ENCODE measurements at regions not wholly inside any gene's neighbourhood (a gene's known extent, or its start where the extent isn't known, plus 50 kb on each side); places are given as distances from the start of the nearest gene placed in this dataset.

DNA sequence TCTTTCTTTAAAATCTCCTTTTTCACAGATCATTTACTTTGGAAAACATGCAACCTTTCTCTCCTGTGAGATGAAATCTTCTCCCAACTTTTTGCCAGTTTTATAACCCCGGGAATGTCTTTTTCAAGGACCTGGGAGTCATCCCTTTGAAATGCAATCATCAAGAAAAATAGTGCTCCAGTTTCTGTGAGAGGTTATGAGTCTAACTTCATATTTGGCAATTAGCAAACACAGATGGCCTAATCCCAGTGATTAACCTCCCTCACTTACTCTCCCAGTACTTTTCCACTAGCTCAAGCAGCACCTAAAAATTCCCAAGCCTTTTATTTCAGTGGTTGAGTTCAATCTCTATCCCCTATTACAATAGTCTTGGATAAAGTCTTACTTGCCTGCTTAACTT, 185.8 kb upstream of the TMEM106B start:
- no peak overlapping the region for H3K9ac ChIP-seq (ENCODE audit: low read depth in 1 of 2, low read length in 2 of 2)
- no peaks in the 10 kb centered on the region for H3K4me1 ChIP-seq (ENCODE audit: control insufficient read depth in 4 of 4, insufficient read depth in 4 of 4, low read length in 3 of 4)
- no peaks in the 10 kb centered on the region for H3K36me3 ChIP-seq (ENCODE audit: control insufficient read depth in 4 of 4, insufficient read depth in 3 of 4, low read depth in 1 of 4, low read length in 3 of 4)
- TF ChIP-seq SP1 (IDR thresholded peaks at IDR 0.05) = no peak
- TF ChIP-seq RAD21 (IDR thresholded peaks at IDR 0.05) = no peak
- no peak for TF ChIP-seq NR2F2 (IDR thresholded peaks at IDR 0.05)
- TF ChIP-seq, protein P1, sequence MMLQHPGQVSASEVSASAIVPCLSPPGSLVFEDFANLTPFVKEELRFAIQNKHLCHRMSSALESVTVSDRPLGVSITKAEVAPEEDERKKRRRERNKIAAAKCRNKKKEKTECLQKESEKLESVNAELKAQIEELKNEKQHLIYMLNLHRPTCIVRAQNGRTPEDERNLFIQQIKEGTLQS (IDR thresholded peaks at IDR 0.05) = no peak
- no peak for TF ChIP-seq EGR1 (IDR thresholded peaks at IDR 0.05; ENCODE audit: low read depth in 2 of 2)
- TF ChIP-seq YY1 (IDR thresholded peaks at IDR 0.05) = no peak
- TF ChIP-seq, protein P2, sequence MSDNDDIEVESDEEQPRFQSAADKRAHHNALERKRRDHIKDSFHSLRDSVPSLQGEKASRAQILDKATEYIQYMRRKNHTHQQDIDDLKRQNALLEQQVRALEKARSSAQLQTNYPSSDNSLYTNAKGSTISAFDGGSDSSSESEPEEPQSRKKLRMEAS (IDR thresholded peaks at IDR 0.05) = no peak
- no peak for TF ChIP-seq RXRA (IDR thresholded peaks at IDR 0.05)
- TF ChIP-seq TAF1 (conservative IDR thresholded peaks at IDR 0.05) = no peak
- TF ChIP-seq HNF4A (conservative IDR thresholded peaks at IDR 0.05) = no peak
- no peak overlapping the region for H3K4me3 ChIP-seq (ENCODE audit: low read depth in 1 of 3, low read length in 3 of 3)
- no peak overlapping the region for H3K27ac ChIP-seq (ENCODE audit: low read depth in 1 of 2, low read length in 2 of 2)
- no peak for DNase-seq (ENCODE audit: low spot score)
- WGBS = 61% methylated on average over 1 of the region's 1 CpG
- H3K9me3 ChIP-seq (ENCODE audit: control insufficient read depth in 4 of 4, low read length in 3 of 4) = no peaks in the 10 kb centered on the region
- H3K27me3 ChIP-seq (ENCODE audit: control insufficient read depth in 4 of 4, insufficient read depth in 4 of 4, low read length in 3 of 4) = no peaks in the 10 kb centered on the region

DNA sequence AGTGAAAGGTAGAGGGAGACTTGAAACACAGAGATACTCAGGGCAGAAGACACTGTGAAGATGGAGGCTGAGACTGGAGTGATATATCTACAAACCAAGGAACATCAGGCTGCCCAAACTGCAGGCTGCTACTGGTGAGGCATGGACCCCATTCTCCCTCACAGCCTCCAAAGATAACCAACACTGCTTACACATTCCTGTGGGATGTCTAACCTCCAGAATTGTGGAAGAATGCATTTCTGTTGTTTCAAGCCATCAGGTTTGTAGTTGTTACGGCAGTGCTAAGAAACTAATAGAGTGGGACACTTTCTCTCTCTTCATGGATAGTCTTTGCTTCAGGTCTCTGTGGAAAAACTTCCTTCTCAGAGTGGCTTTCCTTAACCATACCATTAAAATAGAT, 182.6 kb upstream of the TMEM106B start:
- Histone ChIP-seq H3K9me3 (ENCODE audit: control insufficient read depth in 4 of 4, low read length in 3 of 4) (no peaks in the 10 kb centered on the region), H3K4me3 (ENCODE audit: low read depth in 1 of 3, low read length in 3 of 3) (no peak overlapping the region), H3K9ac (ENCODE audit: low read depth in 1 of 2, low read length in 2 of 2) (no peak overlapping the region), H3K36me3 (ENCODE audit: control insufficient read depth in 4 of 4, insufficient read depth in 3 of 4, low read depth in 1 of 4, low read length in 3 of 4) (no peaks in the 10 kb centered on the region), H3K27me3 (ENCODE audit: control insufficient read depth in 4 of 4, insufficient read depth in 4 of 4, low read length in 3 of 4) (no peaks in the 10 kb centered on the region), H3K4me1 (ENCODE audit: control insufficient read depth in 4 of 4, insufficient read depth in 4 of 4, low read length in 3 of 4) (no peaks in the 10 kb centered on the region), H3K27ac (ENCODE audit: low read depth in 1 of 2, low read length in 2 of 2) (no peak overlapping the region)
- TF ChIP-seq JUND (IDR thresholded peaks at IDR 0.05) (no peak), RXRA (IDR thresholded peaks at IDR 0.05) (no peak), GABPA (IDR thresholded peaks at IDR 0.05 in 1 of 2, conservative IDR thresholded peaks at IDR 0.05 in 1 of 2) (no peak), HNF4G (IDR thresholded peaks at IDR 0.05) (no peak), SP1 (IDR thresholded peaks at IDR 0.05) (no peak)
- TF ChIP-seq, protein P3, sequence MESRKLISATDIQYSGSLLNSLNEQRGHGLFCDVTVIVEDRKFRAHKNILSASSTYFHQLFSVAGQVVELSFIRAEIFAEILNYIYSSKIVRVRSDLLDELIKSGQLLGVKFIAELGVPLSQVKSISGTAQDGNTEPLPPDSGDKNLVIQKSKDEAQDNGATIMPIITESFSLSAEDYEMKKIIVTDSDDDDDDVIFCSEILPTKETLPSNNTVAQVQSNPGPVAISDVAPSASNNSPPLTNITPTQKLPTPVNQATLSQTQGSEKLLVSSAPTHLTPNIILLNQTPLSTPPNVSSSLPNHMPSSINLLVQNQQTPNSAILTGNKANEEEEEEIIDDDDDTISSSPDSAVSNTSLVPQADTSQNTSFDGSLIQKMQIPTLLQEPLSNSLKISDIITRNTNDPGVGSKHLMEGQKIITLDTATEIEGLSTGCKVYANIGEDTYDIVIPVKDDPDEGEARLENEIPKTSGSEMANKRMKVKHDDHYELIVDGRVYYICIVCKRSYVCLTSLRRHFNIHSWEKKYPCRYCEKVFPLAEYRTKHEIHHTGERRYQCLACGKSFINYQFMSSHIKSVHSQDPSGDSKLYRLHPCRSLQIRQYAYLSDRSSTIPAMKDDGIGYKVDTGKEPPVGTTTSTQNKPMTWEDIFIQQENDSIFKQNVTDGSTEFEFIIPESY (IDR thresholded peaks at IDR 0.05) = no peak
- no peak for DNase-seq (ENCODE audit: low spot score)
- 92% methylated on average over 1 of the region's 1 CpG for WGBS

DNA sequence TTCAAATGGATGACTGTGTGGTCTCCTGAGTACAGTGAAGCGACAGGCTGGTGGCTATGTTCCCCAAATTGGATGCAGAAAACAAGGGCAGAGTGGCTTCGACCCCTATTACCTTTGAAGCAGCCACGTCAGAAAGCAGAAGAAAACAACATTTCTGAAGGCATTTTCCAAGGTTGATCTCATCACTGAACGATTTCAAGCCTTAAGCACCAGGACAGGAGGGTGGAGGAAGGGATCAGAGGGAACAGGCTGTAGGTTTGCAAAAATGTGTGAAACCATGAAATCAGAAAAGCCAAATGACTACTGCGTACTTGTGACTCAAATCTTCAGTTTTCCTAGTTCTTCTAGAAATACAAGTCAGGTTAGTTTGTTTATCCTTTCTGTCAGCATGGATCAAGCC, 181.0 kb upstream of the TMEM106B start:
- TF ChIP-seq RXRA (IDR thresholded peaks at IDR 0.05) = no peak
- TF ChIP-seq NR2F2 (IDR thresholded peaks at IDR 0.05) = no peak
- TF ChIP-seq, protein P4, sequence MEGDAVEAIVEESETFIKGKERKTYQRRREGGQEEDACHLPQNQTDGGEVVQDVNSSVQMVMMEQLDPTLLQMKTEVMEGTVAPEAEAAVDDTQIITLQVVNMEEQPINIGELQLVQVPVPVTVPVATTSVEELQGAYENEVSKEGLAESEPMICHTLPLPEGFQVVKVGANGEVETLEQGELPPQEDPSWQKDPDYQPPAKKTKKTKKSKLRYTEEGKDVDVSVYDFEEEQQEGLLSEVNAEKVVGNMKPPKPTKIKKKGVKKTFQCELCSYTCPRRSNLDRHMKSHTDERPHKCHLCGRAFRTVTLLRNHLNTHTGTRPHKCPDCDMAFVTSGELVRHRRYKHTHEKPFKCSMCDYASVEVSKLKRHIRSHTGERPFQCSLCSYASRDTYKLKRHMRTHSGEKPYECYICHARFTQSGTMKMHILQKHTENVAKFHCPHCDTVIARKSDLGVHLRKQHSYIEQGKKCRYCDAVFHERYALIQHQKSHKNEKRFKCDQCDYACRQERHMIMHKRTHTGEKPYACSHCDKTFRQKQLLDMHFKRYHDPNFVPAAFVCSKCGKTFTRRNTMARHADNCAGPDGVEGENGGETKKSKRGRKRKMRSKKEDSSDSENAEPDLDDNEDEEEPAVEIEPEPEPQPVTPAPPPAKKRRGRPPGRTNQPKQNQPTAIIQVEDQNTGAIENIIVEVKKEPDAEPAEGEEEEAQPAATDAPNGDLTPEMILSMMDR (IDR thresholded peaks at IDR 0.05; ENCODE audit: low read depth, low read length, missing input control) = no peak
- TF ChIP-seq JUND (IDR thresholded peaks at IDR 0.05) = no peak
- TF ChIP-seq, protein P5, sequence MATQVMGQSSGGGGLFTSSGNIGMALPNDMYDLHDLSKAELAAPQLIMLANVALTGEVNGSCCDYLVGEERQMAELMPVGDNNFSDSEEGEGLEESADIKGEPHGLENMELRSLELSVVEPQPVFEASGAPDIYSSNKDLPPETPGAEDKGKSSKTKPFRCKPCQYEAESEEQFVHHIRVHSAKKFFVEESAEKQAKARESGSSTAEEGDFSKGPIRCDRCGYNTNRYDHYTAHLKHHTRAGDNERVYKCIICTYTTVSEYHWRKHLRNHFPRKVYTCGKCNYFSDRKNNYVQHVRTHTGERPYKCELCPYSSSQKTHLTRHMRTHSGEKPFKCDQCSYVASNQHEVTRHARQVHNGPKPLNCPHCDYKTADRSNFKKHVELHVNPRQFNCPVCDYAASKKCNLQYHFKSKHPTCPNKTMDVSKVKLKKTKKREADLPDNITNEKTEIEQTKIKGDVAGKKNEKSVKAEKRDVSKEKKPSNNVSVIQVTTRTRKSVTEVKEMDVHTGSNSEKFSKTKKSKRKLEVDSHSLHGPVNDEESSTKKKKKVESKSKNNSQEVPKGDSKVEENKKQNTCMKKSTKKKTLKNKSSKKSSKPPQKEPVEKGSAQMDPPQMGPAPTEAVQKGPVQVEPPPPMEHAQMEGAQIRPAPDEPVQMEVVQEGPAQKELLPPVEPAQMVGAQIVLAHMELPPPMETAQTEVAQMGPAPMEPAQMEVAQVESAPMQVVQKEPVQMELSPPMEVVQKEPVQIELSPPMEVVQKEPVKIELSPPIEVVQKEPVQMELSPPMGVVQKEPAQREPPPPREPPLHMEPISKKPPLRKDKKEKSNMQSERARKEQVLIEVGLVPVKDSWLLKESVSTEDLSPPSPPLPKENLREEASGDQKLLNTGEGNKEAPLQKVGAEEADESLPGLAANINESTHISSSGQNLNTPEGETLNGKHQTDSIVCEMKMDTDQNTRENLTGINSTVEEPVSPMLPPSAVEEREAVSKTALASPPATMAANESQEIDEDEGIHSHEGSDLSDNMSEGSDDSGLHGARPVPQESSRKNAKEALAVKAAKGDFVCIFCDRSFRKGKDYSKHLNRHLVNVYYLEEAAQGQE (IDR thresholded peaks at IDR 0.05) = no peak
- TF ChIP-seq, protein P3 (IDR thresholded peaks at IDR 0.05) = no peak
- TF ChIP-seq TAF1 (conservative IDR thresholded peaks at IDR 0.05) = no peak
- TF ChIP-seq FOXA1 (IDR thresholded peaks at IDR 0.05) = no peak
- no peak for TF ChIP-seq EGR1 (IDR thresholded peaks at IDR 0.05; ENCODE audit: low read depth in 2 of 2)
- TF ChIP-seq YY1 (IDR thresholded peaks at IDR 0.05) = no peak
- Histone ChIP-seq H3K27me3 (ENCODE audit: control insufficient read depth in 4 of 4, insufficient read depth in 4 of 4, low read length in 3 of 4) (no peaks in the 10 kb centered on the region), H3K27ac (ENCODE audit: low read depth in 1 of 2, low read length in 2 of 2) (no peak overlapping the region), H3K4me3 (ENCODE audit: low read depth in 1 of 3, low read length in 3 of 3) (no peak overlapping the region), H3K9me3 (ENCODE audit: control insufficient read depth in 4 of 4, low read length in 3 of 4) (no peaks in the 10 kb centered on the region), H3K9ac (ENCODE audit: low read depth in 1 of 2, low read length in 2 of 2) (no peak overlapping the region), H3K4me1 (ENCODE audit: control insufficient read depth in 4 of 4, insufficient read depth in 4 of 4, low read length in 3 of 4) (no peaks in the 10 kb centered on the region), H3K36me3 (ENCODE audit: control insufficient read depth in 4 of 4, insufficient read depth in 3 of 4, low read depth in 1 of 4, low read length in 3 of 4) (no peaks in the 10 kb centered on the region)
- DNase-seq (ENCODE audit: low spot score) = no peak
- WGBS = 79% methylated on average over 5 of the region's 5 CpGs

Measured in liver (tissue), 8 donors.